Hindlimb muscle (tissue), 1 donor: ENCODE measurements at regions not wholly inside any gene's neighbourhood (a gene's known extent, or its start where the extent isn't known, plus 50 kb on each side); places are given as distances from the start of the nearest gene placed in this dataset.

Experiments used
- DNase-seq: peaks from one replicate; pipeline ENCODE4 v3.0.0-alpha.2; 2013

- DNase-seq: no peak
Measured at GRCh38 chr2:42928692-42929545, 136.5 kb upstream of the HAAO start.

DNA sequence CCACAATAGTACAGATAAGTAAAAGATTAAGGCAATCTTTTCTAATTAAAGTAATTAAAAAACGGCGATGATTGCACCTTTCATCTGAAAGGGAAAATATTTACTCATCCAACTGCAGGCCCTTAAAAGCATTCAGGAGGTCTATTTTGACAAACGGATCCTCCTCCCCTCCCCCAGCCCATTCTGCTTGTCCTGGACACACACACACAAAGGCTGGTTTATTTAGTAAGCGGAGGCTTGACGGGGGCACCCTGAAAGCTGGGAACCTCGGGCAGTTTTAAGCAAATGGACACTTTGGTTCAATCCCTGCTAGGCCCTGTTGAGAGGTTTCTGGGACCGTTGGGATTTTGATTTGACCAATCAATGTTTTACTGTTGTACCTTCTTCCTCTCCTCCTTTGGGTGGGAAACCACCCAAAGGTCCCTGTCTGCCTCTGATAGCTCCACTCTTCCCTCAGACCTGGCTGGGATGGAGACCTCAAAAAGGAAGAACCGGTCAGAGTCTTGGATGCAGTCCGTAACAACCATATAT, 135.8 kb upstream of the HAAO start:
- no peak for DNase-seq

DNA sequence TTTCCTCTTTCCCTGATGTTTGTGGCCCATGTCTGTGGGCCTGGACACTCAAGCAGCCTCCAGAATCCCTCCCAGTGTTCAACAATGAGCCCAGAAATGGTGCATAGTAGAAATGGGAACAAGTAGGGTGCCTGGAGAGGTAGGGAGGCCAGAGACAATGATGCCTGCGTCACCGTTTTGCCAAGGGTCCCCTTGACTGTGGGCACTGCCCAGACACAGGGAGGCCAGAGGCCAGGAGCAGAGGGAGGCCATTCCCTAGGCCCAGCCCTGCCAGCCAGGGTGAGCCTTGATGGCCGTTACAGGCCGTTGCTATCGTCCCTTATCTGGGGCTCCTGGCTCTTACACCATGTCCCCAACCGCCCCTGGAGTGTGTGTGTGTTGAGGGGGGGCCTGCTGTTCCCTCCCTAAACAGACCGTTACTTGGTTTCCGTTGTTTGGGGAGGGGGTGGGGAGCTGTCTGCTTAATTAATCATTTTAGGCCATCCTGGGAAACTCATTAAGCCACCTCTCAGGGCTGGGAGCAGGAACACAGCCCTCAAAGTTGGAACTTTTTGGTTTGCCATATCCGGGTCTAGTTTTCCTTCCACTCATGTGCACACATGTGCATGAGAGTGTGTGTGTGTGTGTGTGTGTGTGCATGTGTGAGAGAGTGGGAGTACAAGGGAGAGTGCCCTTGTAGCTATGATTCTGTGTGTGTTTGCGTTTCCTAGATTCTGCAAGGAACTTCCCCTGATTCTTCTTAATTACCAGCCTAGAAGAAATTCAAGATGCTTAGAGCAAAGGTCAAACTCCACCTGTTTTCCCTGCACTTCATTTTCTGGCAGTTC, 135.2 kb upstream of the HAAO start:
- DNase-seq: no peak

DNA sequence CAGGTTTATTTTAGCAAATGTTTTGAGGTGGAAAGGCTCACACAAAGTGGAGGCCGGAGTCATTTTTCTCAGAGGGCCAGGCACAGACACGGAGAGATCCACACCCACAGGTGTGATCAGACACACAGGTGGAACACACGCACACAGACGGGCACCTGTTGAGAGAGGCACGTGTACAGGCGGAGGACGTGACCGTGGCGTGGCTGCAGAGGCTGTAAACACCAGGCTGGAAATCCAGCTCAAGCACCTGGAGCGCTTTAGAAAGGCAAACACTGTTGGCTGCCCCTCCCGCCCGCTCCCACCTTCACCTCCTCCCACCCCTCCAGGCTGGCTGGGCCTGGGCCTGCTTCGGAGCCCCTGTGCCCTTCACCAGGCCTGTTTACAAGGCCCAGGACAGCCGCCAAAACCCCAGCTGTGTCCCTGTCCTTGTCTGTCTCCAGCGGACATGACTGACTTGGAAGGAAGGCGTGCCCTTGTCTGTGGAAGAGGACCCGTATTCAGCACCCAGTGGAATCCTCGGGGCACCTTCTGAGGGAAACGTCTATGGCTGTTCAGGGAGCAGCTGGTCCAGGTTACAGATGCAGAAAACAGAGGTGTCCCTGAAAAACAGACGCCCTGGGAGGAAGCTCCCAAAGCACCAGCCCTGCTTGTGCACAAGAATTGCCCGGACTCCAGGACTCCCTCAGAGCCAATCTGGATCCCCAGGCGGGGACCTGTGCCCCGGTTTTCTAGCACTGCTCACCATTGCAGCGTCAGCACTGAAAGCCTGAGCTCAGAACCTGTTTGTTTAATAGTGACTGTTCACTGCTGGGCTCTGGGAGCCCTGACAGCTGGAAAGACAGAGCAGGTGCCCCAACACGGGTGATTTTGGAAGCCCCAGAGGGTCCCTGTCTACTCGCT, 134.3 kb upstream of the HAAO start:
- no peak for DNase-seq

- DNase-seq: no peak
Measured at GRCh38 chr2:42925742-42926433, 133.5 kb upstream of the HAAO start.

DNA sequence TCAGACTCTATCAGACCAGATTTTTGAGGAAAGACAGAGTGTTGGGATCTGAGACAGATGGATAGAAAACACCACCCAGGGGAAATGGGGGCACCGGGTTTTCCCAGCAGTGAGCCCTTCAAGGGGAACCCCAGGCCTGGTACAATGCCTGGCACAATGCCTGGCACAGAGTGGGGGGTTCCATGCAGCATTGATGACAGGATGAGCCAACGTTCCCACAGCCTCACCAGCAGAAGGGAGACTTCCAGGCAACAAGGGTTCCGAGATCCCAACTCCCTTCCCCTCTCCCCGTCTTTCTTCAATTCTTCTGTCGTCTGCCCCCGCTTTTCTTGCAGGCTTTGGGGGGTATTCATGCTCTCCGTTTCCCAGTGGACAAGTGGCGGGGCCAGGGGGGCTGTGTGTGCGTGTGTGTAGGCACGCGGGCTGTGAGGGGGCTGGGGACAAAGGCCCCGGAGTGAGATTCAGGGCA, 132.1 kb upstream of the HAAO start:
- DNase-seq: no peak

DNA sequence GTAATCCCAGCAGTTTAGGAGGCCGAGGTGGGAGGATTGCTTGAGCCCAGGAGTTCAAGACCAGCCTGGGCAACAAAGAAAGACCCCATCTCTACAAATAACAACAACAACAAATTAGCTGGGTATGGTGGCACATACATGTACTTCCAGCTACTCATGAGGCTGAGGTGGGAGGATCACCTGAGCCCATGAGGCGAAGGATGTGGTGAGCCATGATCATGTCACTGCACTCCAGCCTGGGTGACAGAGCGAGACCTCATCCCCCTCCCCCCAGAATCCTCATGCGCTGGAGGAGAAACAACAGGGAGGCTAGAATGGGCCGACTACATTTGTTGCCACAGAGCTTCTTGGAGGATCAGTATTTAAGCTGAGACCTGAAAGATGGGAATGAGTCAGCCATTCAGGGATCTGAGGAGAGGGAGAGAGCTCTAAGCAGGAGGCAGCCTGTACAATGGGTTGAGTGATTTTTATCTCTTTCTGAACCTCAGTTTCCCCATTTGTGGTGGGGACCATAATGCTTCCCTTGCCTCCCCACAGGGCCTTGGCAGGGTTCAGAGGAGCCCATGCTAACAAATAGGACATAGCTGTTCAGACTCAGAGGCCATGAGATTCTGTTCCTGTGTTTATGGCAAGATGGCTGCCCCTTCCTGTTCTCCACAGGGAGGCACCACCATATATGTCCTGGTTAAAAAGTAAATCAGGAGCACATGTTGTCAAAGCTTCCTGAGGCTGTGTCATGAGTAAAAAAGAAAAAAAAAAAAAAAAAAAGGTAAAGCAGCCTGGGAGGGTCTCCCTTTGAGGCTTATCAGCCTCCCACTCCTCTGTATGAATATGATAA, 131.4 kb upstream of the HAAO start:
- DNase-seq: no peak

DNA sequence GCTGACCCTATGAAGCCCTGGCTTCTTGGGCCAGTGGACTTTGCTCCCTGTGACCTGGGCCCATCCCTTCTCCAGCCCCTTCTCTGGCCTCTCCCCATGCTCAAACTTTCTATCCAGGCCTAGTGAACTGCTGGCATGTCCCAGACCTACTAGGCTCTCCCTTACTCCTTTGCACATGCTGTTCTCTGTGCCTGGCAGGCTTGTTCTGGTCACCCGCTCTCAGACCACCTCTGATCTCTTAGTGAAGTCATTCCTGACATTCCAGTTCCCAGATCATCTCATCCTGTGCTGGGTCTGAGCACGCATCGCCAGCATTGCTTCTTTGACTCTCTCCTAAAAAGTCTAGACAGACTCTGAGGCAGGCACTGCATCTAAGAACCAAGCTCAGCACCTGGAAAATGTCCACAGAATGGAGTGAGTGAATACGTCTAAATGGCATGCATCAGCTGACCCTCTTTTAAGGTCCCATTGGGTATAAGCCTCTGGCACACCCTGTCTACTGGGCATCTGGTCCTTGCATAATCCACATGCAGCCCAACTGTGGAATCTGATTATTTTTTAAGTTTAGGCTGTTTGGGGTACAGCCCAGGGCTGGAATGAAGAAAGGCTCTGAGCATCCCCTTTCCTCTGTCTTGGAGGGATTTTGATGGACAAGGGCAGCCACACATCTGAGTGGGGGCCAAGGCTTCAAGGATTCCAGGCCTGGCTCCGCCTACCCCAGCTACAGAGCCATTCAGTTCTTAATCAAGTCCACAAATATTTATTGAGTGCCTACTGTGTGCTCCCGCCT, 130.6 kb upstream of the HAAO start:
- no peak for DNase-seq

DNA sequence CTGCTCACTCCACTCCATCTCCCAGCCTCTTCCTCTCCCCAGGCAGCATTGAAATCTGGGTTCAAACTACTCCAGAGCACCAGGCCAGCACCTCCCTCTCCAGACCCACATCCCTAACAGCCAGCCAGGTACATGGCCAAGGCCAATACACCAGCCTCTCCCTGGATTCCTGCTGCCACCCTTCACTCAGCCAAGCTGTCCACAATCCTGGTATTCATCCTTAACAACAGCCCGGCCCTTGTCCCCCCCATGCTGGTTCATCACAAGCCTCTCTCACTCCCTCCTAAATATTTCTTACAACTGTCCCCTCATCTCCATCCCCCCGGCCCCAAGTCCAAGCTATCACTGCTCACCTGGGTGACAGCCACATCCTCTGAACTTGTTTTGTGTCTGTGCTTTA, 129.9 kb upstream of the HAAO start:
- DNase-seq: no peak

- DNase-seq: no peak
Measured at GRCh38 chr2:42921721-42922120, 129.3 kb upstream of the HAAO start.

DNA sequence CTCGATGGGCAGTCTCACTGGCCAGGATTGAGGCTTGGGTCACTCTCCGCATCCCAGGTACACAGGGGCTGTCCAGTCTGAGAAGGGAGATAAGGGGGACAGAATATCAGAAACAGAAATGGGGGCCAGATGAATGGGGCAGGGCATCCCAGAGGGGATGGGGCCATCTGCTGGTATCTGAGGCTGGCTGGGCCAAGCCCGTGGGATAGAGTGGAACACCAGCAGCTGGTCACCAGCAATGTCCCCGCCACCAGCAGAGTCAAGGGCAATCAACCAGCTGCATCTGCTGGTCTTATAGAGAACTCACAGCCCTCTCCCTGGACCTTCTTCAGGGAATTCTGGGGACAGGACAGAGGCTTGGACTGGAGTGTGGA, 128.8 kb upstream of the HAAO start:
- no peak for DNase-seq

- DNase-seq: no peak
Measured at GRCh38 chr2:42920446-42921146, 128.2 kb upstream of the HAAO start.

GRCh38 chr2:42918671-42919318, 126.4 kb upstream of the HAAO start:
- DNase-seq: no peak

- DNase-seq: no peak
Measured at GRCh38 chr2:42918041-42918440, 125.7 kb upstream of the HAAO start.

DNA sequence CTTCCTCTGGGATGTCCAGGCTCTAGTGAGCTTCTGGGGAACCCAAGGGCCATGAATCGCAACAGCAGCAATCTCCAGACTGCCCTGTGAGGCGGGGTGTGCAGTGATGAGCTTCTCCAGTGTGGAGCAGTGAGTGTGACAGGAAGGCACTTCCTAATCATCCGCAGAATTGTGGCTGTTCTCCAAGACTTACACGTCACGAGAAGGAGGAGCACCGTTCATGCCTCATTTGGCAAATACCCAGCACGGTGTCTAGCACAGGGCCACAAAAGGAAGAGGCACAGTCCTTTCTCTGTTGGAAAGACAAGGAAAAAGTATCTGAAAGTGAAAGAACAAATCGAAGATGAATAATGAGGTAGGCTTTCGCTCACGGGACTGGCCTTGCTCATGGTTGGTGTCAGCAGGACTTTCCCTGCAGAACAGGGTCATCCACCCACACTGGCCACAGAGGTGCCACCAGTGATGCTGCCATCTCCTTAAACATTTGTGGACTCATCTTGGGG, 125.1 kb upstream of the HAAO start:
- DNase-seq: no peak

- DNase-seq: no peak
Measured at GRCh38 chr2:42916324-42916723, 123.9 kb upstream of the HAAO start.

- no peak for DNase-seq
Measured at GRCh38 chr2:42914860-42915259, 122.5 kb upstream of the HAAO start.

GRCh38 chr2:42914314-42914713, 121.9 kb upstream of the HAAO start:
- no peak for DNase-seq
